ENCODE measurements at regions not wholly inside any gene's neighbourhood (a gene's known extent, or its start where the extent isn't known, plus 50 kb on each side); places are given as distances from the start of the nearest gene placed in this dataset.

GRCh38 chr6:130624046-130624445 lies 203.2 kb upstream of the SMLR1 start:
- DNase-seq (ENCODE audit: low read depth, low spot score): no peak
- no peak overlapping the region for H2AFZ ChIP-seq (ENCODE audit: low read depth, low read length)

More at GRCh38 chr6:130624046-130624445, 203.2 kb upstream of the SMLR1 start:
- Histone ChIP-seq H3K4me1 (ENCODE audit: control insufficient read depth, extremely low read depth, insufficient read depth, low read length) (no peaks in the 10 kb centered on the region), H3K4me2 (ENCODE audit: insufficient read depth, low read length) (no peak overlapping the region), H3K36me3 (ENCODE audit: control insufficient read depth in 2 of 2, extremely low read depth in 1 of 2, insufficient read depth in 2 of 2, low read length in 2 of 2) (no peaks in the 10 kb centered on the region), H3K27me3 (ENCODE audit: control insufficient read depth in 2 of 2, insufficient read depth in 2 of 2, low read length in 2 of 2) (no peaks in the 10 kb centered on the region), H3K27ac (ENCODE audit: insufficient read depth, low read depth, low read length) (no peak overlapping the region), H3K4me3 (replicated peaks in 1 of 3; ENCODE audit: insufficient read depth in 1 of 3, low read depth in 1 of 3, low read length in 3 of 3) (no peak overlapping the region), H4K20me1 (replicated peaks; ENCODE audit: control insufficient read depth, extremely low read depth, insufficient read depth, low read length) (no peaks in the 10 kb centered on the region), H3K9me3 (replicated peaks; ENCODE audit: control insufficient read depth, insufficient read depth, low read length) (no peaks in the 10 kb centered on the region), H3K79me2 (ENCODE audit: control insufficient read depth, insufficient read depth, low read length) (no peaks in the 10 kb centered on the region), H3K9me1 (replicated peaks; ENCODE audit: control insufficient read depth, extremely low read depth, insufficient read depth, low read length) (no peaks in the 10 kb centered on the region), H3K9ac (replicated peaks; ENCODE audit: extremely low read depth, insufficient read depth, low read length) (no peak overlapping the region)
- ChIA-PET CTCF (interaction anchor here (1.1 kb wide), 1 partner anchor 259 kb away, joined by 4 read pairs; no protein-coding TSS in a partner anchor), POLR2A (no interaction called here)
- dilution Hi-C loops (cut with MboI; ENCODE audit: extremely low pct_ligation_motif_present, low sequenced_read_pairs): no loop called here
- FAIRE-seq: no peak
- BruUV-seq (replicated peaks): no TSS peak
- intact Hi-C loops (cut with micrococcal nuclease): no loop called here
- TF ChIP-seq MYC (IDR thresholded peaks at IDR 0.05; ENCODE audit: low read depth, low read length) (no peak), POLR2A (IDR thresholded peaks at IDR 0.05; ENCODE audit: low read depth, low read length) (no peak), FOS (IDR thresholded peaks at IDR 0.05; ENCODE audit: borderline replicate concordance, insufficient read depth, low read length) (no peak), CTCF (IDR thresholded peaks at IDR 0.05; ENCODE audit: extremely low read depth in 1 of 2, insufficient read depth in 1 of 2, low read depth in 1 of 2, low read length in 2 of 2) (no peak), GATA2 (IDR thresholded peaks at IDR 0.05; ENCODE audit: insufficient read depth, insufficient read length, low read depth, low read length) (no peak), POLR2AphosphoS5 (IDR thresholded peaks at IDR 0.05; ENCODE audit: insufficient read depth, low read depth, low read length) (no peak), MAX (IDR thresholded peaks at IDR 0.05; ENCODE audit: insufficient read depth, insufficient read length) (no peak)

Measured in endothelial cell of umbilical vein (primary cell).